Neural progenitor cell (in vitro differentiated cells): ENCODE measurements at regions not wholly inside any gene's neighbourhood (a gene's known extent, or its start where the extent isn't known, plus 50 kb on each side); places are given as distances from the start of the nearest gene placed in this dataset.

ENCODE experiments used
- EZH2 ChIP-seq: fragments of 200-600 bp; sonication (generic); IDR thresholded peaks from 2 replicates; pipeline ENCODE4 v1.6.1; 2017; ENCODE audit warnings: antibody characterized with exemption, mild to moderate bottlenecking, moderate library complexity
- EZH2phosphoT487 ChIP-seq: fragments of 200-600 bp; sonication (generic); IDR thresholded peaks from 2 replicates; pipeline ENCODE4 v1.6.1; 2017; ENCODE audit warnings: antibody characterized with exemption
- TF ChIP-seq, protein P1 (sequence below): fragments of 200-600 bp; sonication (generic); IDR thresholded peaks from 2 replicates; pipeline ENCODE4 v1.5.1; 2017; ENCODE audit warnings: antibody characterized with exemption, mild to moderate bottlenecking

DNA sequence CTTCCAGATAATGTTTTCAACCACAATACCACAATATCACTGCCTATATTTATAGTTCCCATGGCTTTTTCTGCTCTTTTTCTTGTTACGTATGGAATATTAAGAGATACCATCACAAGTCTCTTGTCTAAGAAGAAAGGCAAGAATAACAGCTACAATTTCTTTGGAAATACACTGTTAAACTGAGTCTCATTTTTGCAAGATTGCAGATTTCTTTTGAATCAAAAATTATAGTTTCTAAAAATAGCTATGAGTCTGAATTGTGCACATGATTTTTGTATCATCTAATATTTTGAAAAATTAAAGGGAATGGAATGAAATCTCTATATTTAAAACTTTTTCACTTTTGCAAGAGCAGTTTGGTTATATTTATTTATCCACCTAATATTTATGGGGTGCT lies 1120.8 kb downstream of the EFNB2 start:
- TF ChIP-seq, protein P1, sequence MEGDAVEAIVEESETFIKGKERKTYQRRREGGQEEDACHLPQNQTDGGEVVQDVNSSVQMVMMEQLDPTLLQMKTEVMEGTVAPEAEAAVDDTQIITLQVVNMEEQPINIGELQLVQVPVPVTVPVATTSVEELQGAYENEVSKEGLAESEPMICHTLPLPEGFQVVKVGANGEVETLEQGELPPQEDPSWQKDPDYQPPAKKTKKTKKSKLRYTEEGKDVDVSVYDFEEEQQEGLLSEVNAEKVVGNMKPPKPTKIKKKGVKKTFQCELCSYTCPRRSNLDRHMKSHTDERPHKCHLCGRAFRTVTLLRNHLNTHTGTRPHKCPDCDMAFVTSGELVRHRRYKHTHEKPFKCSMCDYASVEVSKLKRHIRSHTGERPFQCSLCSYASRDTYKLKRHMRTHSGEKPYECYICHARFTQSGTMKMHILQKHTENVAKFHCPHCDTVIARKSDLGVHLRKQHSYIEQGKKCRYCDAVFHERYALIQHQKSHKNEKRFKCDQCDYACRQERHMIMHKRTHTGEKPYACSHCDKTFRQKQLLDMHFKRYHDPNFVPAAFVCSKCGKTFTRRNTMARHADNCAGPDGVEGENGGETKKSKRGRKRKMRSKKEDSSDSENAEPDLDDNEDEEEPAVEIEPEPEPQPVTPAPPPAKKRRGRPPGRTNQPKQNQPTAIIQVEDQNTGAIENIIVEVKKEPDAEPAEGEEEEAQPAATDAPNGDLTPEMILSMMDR: no peak
- TF ChIP-seq EZH2phosphoT487 (no peak), EZH2 (no peak)
